Right atrium auricular region (tissue), 2 donors: ENCODE measurements at regions not wholly inside any gene's neighbourhood (a gene's known extent, or its start where the extent isn't known, plus 50 kb on each side); places are given as distances from the start of the nearest gene placed in this dataset.

Experiments used
- DNase-seq: peaks from one replicate; pipeline ENCODE4 v3.0.0-alpha.2; 2019; ENCODE audit warnings: low spot score
- H3K27ac ChIP-seq, 2 donors: fragments of 200-600 bp; sonication (generic); 1 replicate in 1 of 2; 2 replicates in 1 of 2; pipeline ENCODE4 v1.5.1; 2016 to 2019
- H3K27me3 ChIP-seq, 2 donors: fragments of 200-600 bp; sonication (generic); one replicate each; pipeline versions ENCODE4 v1.5.1 to v1.6.0; 2017 to 2019
- H3K36me3 ChIP-seq: fragments of 200-600 bp; sonication (generic); one replicate; pipeline ENCODE4 v1.5.1; 2016
- H3K4me1 ChIP-seq, 2 donors: fragments of 200-600 bp; sonication (generic); one replicate each; pipeline versions ENCODE4 v1.5.1 to v1.6.0; 2017 to 2019
- H3K4me3 ChIP-seq, 2 donors: fragments of 200-600 bp; sonication (generic); 1 replicate in 1 of 2; 2 replicates in 1 of 2; pipeline ENCODE4 v1.5.1; 2017 to 2019; ENCODE audit warnings: mild to moderate bottlenecking in 1 of 2, moderate library complexity in 1 of 2
- H3K9me3 ChIP-seq, 2 donors: fragments of 200-600 bp; sonication (generic); one replicate each; pipeline ENCODE4 v1.5.1; 2019
- TF ChIP-seq, protein P1 (sequence below), 2 donors: fragments of 200-600 bp; sonication (generic); IDR thresholded peaks; one replicate each; pipeline ENCODE4 v1.5.1; 2019; ENCODE audit warnings: antibody characterized with exemption in 2 of 2

DNA sequence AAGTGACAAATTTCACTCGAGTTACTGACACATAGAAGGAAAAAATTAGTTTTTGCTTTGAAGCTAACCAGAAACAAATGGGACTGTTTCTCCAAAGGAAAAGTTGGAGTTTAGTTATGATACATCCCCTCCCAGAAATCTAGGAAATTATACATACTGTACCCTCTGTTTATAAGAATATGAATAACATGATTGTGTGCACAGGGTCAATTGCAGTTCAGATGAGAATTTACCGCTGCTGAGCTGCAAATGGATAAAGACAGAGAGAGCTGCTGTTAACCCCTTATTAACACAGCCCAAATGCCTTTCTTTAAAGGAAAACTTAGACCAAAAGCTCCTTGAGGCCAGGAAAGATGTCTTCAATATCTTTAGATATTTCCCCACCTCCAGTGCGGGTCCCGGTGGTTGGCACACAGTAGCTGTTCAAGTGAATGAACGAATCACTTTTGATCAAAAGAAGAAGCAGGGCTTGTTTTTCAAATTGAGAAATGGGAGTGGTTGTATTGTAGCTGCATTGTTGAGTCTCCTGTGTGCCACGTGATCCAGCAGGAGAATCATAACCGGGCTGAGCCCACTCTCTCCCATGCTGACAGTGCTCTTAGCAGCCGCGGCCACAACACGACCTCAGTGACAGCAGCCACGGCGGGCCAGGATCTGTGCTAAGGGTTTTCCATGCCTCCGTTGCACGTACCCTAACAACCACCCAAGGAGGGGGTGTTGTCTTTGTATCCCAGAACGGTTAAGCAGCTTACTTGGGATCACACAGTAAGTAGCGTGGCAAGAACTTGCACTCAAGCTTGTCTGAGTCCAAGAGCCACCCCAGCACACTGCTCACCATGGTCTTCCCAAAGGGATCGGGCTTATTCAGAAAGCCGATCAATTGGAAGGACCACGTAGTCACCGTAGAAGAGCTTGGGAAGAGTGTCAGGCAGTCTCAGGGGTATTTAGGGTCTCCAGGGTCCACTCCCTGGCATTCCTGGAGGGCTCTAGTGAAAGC, 53.5 kb upstream of the BMP6 start:
- DNase-seq: no peak
- Histone ChIP-seq H3K27me3 (no peaks in the 10 kb centered on the region), H3K27ac (no peak overlapping the region), H3K4me1 (peaks cover 0 to 6% of the 10 kb centered on the region in 2 donors), H3K9me3 (no peaks in the 10 kb centered on the region), H3K4me3 (peak overlapping the region in 1 of 2 donors; percentile 25), H3K36me3 (no peaks in the 10 kb centered on the region)
- TF ChIP-seq, protein P1, sequence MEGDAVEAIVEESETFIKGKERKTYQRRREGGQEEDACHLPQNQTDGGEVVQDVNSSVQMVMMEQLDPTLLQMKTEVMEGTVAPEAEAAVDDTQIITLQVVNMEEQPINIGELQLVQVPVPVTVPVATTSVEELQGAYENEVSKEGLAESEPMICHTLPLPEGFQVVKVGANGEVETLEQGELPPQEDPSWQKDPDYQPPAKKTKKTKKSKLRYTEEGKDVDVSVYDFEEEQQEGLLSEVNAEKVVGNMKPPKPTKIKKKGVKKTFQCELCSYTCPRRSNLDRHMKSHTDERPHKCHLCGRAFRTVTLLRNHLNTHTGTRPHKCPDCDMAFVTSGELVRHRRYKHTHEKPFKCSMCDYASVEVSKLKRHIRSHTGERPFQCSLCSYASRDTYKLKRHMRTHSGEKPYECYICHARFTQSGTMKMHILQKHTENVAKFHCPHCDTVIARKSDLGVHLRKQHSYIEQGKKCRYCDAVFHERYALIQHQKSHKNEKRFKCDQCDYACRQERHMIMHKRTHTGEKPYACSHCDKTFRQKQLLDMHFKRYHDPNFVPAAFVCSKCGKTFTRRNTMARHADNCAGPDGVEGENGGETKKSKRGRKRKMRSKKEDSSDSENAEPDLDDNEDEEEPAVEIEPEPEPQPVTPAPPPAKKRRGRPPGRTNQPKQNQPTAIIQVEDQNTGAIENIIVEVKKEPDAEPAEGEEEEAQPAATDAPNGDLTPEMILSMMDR (IDR thresholded peaks at IDR 0.05): no peak

DNA sequence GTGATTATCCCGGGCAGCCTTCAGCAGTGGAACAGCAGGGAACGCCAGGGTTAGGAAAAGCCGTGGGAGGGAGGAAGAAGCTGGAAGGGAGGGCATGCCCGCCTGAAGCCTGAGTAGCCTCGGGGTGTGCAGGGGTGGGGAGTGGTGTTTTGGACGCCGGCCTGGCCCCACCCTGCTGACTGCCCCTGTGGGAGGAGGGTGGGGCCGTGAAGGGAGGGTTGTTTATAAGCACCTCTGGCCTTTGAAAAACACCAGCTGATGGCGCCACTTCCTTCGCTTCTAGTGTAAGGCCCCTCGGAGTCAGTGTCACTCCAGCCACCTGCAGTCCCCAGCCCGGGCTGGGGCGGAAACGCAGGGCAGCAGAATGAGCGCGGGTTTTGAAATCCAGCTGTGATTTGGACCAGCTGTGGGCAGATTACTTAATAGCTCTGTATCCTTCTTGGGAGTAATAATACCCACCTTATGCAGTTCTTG, 52.8 kb upstream of the BMP6 start:
- no peaks in the 10 kb centered on the region for H3K36me3 ChIP-seq
- no peaks in the 10 kb centered on the region for H3K27me3 ChIP-seq
- TF ChIP-seq, protein P1 (IDR thresholded peaks at IDR 0.05): no peak
- H3K4me1 ChIP-seq: peaks cover 0 to 6% of the 10 kb centered on the region in 2 donors
- no peaks in the 10 kb centered on the region for H3K9me3 ChIP-seq
- peak; percentile 63 for DNase-seq
- peak overlapping the region in 1 of 2 donors; percentile 25 for H3K4me3 ChIP-seq
- H3K27ac ChIP-seq: no peak overlapping the region

DNA sequence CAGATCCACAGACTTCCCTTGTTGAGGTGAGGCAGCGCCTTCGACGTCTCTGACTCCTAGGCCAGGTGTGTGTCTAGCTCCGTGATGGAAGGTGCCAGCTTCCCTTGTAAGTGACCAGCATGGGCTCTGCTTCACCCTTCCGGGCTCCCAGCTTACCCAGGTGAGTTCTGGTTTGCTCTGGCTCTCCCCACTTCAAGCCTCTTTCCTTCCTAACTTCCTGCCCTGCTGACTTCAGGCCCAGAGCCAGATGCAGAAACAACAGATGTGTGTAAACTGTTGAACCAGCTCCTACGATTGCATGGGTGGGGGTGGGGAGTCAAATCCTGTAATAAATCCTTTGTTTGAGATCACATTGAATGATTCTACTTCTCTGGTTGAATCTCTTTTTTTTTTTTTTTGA, 51.6 kb upstream of the BMP6 start:
- Histone ChIP-seq H3K4me1 (peaks cover 0 to 6% of the 10 kb centered on the region in 2 donors), H3K36me3 (no peaks in the 10 kb centered on the region), H3K27ac (no peak overlapping the region), H3K4me3 (no peak overlapping the region), H3K9me3 (no peaks in the 10 kb centered on the region), H3K27me3 (no peaks in the 10 kb centered on the region)
- TF ChIP-seq, protein P1 (IDR thresholded peaks at IDR 0.05): no peak
- DNase-seq: no peak

DNA sequence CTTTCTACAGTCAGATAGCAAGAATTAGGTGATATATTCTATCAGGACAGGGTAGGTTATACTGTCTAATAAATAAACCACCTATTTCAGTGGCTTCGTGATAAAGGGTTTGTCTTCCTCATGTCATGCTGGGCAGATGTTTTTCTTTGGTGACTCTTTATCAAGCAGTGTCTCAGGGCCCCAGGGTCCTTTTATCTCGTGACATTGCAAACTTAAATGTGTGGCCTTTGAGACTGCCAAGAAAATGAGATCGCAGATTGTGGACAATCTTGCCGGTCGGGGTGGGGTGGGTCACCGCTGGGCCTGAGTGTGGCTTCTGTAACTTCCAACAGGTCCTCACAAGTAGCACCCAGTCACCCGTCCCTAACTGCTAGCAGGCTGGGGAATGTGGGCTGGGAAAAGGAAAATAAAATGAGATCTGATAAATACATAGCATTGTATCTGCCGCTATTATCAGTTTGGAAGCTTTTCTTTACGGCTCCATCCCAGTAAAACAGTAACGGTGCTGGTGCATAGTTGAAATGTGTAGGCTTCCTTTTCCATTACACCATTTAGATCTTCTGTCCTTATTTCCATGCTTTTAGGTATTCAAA, 50.5 kb upstream of the BMP6 start:
- no peak overlapping the region for H3K27ac ChIP-seq
- H3K27me3 ChIP-seq: no peaks in the 10 kb centered on the region
- TF ChIP-seq, protein P1 (IDR thresholded peaks at IDR 0.05): no peak
- H3K4me3 ChIP-seq: no peak overlapping the region
- no peak for DNase-seq
- H3K4me1 ChIP-seq: peaks cover 0 to 6% of the 10 kb centered on the region in 2 donors
- H3K36me3 ChIP-seq: no peaks in the 10 kb centered on the region
- H3K9me3 ChIP-seq: no peaks in the 10 kb centered on the region
